Epithelial cell of proximal tubule (primary cell): ENCODE measurements at regions not wholly inside any gene's neighbourhood (a gene's known extent, or its start where the extent isn't known, plus 50 kb on each side); places are given as distances from the start of the nearest gene placed in this dataset.

Experiments used
- DNase-seq: peaks from one replicate; pipeline ENCODE4 v3.0.0-alpha.2; 2011; ENCODE audit warnings: low read depth
- H3K4me3 ChIP-seq: 2 replicates; pipeline ENCODE4 v1.5.1; 2011; ENCODE audit warnings: low read depth, mild to moderate bottlenecking, low read length
- TF ChIP-seq, protein P1 (sequence below): conservative IDR thresholded peaks from 2 replicates; pipeline ENCODE4 v1.5.1; 2012; ENCODE audit warnings: low read depth, mild to moderate bottlenecking, low read length

DNA sequence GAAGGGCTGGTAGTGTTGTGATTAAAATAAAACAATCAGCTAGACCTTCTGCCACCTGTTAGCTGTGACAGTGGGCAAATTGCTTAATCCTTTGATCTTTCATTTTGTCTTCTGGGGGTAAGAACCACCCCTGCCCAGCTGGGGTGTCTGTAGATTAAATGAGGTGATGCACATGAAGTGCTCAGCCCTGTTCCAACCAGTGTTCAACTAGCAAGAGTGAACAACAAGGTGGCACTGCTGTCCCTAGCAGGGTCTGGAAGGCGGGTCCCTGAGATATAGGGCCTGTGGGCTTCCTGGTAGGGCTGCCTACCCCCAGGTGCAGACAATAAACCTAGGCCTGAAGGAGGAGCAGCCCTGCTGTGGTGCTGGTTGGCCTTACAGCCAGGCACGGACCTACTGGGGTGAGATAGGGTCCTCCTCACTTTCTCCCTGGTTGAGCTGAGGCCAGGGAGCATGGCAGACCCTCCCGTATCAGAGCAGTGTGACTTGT, 60.6 kb downstream of the ARL6IP4 start:
- DNase-seq = no peak
- TF ChIP-seq, protein P1, sequence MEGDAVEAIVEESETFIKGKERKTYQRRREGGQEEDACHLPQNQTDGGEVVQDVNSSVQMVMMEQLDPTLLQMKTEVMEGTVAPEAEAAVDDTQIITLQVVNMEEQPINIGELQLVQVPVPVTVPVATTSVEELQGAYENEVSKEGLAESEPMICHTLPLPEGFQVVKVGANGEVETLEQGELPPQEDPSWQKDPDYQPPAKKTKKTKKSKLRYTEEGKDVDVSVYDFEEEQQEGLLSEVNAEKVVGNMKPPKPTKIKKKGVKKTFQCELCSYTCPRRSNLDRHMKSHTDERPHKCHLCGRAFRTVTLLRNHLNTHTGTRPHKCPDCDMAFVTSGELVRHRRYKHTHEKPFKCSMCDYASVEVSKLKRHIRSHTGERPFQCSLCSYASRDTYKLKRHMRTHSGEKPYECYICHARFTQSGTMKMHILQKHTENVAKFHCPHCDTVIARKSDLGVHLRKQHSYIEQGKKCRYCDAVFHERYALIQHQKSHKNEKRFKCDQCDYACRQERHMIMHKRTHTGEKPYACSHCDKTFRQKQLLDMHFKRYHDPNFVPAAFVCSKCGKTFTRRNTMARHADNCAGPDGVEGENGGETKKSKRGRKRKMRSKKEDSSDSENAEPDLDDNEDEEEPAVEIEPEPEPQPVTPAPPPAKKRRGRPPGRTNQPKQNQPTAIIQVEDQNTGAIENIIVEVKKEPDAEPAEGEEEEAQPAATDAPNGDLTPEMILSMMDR = no peak
- H3K4me3 ChIP-seq = no peak overlapping the region

DNA sequence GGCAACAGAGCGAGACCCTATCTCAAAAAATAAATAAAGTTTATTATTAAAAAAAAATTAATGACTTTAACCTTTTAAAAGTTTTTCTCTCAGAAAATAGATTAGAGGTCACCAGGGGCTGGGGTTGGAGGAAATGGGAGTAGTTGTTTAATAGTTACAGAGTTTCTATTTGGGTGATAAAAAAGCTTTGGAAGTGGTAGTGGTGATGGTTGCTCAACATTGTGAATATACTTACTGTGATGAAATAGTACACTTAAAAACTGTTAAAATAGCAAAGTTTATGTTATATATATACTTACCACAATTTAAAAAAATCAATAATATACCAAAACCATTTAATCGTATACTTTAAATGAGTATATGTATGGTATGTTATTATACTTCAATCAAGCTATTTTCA, 59.6 kb downstream of the ARL6IP4 start:
- TF ChIP-seq, protein P1 = no peak
- no peak for DNase-seq
- no peak overlapping the region for H3K4me3 ChIP-seq

DNA sequence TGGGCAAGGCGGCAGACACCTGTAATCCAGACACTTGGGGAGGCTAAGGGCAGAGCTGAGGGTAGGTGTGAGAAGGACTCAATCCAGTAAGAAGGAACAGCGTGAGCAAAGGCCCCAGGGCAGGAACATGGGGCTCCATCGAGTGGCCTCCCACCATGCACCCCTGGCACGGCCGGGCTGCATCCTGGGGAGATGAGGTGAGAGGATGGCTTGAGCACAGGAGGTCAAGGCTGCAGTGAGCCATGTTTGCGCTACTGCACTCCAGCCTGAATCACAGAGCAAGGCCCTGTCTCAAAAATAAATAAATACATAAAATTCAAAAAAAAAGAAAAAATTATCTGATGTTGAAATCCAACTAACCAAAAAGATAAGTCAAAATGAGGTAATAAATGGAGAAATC, 58.5 kb downstream of the ARL6IP4 start:
- no peak overlapping the region for H3K4me3 ChIP-seq
- no peak for DNase-seq
- TF ChIP-seq, protein P1 = no peak

DNA sequence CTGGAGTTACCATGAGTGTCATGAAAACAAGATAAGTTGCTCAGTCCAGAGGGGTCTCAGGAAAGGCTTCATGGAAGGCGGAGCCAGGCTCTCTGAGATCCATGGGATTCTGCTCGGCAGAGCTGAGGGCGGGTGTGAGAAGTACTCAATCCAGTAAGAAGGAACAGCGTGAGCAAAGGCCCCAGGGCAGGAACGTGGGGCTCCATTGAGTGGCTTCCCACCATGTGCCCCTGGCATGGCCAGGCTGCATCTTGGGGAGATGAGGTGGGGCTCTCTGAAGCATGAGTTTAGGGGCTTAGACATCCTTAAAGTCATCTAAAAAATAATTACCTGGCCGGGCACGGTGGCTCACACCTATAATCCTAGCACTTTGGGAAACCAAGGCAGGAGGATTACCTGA, 58.0 kb downstream of the ARL6IP4 start:
- no peak overlapping the region for H3K4me3 ChIP-seq
- TF ChIP-seq, protein P1 = no peak
- DNase-seq = no peak

DNA sequence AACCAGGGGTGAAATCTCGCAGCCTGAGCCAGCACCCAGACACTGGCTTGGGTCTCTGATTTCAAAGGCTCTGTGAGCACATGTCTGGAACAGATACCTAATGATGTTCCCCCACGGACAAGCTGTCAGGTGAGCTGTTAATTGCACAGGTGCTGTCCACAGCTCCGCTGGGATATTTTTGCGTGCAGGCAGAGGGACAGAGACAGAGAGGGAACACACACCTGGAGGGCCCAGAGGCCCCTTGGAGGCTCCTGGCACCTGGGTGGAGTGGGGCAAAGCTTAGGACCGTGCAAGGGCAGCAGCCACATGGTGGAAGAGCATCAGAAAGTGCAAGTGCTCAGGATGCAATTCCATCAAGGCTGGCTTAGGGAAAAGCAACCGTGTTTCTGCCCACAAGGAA, 57.3 kb downstream of the ARL6IP4 start:
- no peak for DNase-seq
- TF ChIP-seq, protein P1 = no peak
- no peak overlapping the region for H3K4me3 ChIP-seq

DNA sequence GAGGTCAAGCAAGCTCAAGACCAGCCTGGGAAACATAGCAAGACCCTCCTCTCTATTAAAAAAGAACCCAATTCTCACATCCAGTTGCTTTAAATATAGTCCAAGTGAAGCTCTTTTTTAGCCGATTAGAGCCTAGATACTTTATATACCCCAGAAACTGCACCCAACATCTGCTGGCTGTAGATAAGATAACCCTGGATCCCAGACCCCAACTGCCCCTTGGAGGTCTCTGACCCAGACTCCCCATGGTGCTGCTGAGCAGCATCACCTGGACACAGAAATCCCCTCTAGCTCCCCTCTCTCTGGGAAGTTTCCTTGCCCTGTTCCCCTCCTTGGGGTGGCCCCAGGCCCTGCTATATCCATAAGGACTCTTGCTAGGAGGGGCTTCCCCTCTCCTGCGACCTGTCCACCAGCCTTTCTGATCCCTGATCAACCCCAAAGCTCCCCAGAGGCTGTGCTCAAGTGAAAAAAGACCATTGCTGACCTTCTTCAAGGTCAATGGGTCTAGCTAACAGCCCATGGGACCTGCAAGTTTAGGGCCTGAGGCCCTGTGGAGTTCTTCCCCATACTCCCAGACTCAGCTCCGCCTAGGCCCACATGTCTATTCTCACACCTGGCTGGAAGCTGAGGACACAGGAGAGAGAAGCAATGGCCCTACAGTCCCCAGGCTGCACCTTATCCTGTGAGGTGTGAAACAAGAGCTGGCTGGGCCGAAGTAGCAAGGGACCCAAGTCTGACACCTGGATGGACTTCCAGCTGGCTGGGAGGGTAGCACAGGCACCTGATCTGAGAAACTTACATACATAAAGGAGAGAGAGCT, 56.2 kb downstream of the ARL6IP4 start:
- TF ChIP-seq, protein P1 = no peak
- DNase-seq = no peak
- no peak overlapping the region for H3K4me3 ChIP-seq

DNA sequence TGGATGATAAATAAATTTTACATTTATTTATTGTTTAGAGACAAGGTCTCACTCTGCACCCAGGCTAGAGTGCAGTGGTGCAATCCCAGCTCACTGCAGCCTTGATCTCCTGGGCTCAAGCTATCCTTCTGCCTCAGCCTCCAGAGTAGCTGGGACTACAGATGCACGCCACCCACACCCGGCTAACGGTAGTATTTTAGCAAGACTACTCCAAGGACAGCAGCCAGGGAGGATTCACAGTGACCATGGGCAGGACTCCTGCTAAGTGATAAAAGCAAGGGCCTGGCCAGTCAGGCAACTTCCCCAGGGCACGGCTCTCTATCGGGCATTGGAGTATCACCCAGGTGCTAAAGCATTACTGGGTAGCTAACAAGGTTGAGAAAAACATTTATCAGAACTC, 55.4 kb downstream of the ARL6IP4 start:
- DNase-seq = no peak
- no peak overlapping the region for H3K4me3 ChIP-seq
- TF ChIP-seq, protein P1 = no peak
